GM18505 (cell line): ENCODE measurements at regions not wholly inside any gene's neighbourhood (a gene's known extent, or its start where the extent isn't known, plus 50 kb on each side); places are given as distances from the start of the nearest gene placed in this dataset.
A peak's percentile ranks its signal among the peaks of the same experiment; 100 is the strongest.

Experiments used
- ATAC-seq: cut with Tn5 transposase; IDR thresholded peaks from one replicate; pipeline ENCODE4 v1.9.1; 2021; ENCODE audit not compliant: unreplicated experiment
- POLR2A ChIP-seq: IDR thresholded peaks from 4 replicates; pipeline ENCODE4 v1.6.1; 2011; ENCODE audit warnings: borderline replicate concordance; ENCODE audit not compliant: insufficient read depth, insufficient read length; ENCODE audit errors: extremely low read depth

GRCh38 chr6:90421666-90422065 lies 125.0 kb upstream of the BACH2 start:
- no peak for ATAC-seq

GRCh38 chr6:90420500-90420899 lies 123.9 kb upstream of the BACH2 start:
- ATAC-seq = no peak
- TF ChIP-seq POLR2A = no peak

More at GRCh38 chr6:90421666-90422065, 125.0 kb upstream of the BACH2 start:
- TF ChIP-seq POLR2A = no peak

DNA sequence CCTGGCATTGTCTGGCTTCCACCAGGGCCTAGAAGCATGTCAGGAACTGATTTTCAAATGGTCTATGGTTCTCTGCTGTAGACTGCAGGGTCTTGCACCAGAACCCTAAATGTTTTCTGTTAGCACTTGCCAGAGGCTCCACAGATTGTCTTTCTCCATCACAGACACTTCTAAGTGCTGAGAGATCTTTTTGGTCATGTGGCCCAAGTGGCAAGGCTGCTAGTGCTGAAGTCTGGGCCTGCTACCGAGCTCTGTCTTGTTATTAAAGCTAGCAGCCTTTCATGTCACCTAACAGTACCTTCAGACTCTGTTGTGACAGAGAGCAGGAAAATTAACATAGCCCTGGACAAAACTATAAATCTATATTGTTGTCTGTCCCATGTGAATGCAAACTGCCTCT lies 120.7 kb upstream of the BACH2 start:
- no peak for ATAC-seq
- TF ChIP-seq POLR2A = no peak

- TF ChIP-seq POLR2A = no peak
- no peak for ATAC-seq
Measured at GRCh38 chr6:90416322-90416721, 119.7 kb upstream of the BACH2 start.

GRCh38 chr6:90415178-90415577 lies 118.5 kb upstream of the BACH2 start:
- no peak for TF ChIP-seq POLR2A
- no peak for ATAC-seq

- ATAC-seq = no peak
- no peak for TF ChIP-seq POLR2A
Measured at GRCh38 chr6:90414352-90414751, 117.7 kb upstream of the BACH2 start.

DNA sequence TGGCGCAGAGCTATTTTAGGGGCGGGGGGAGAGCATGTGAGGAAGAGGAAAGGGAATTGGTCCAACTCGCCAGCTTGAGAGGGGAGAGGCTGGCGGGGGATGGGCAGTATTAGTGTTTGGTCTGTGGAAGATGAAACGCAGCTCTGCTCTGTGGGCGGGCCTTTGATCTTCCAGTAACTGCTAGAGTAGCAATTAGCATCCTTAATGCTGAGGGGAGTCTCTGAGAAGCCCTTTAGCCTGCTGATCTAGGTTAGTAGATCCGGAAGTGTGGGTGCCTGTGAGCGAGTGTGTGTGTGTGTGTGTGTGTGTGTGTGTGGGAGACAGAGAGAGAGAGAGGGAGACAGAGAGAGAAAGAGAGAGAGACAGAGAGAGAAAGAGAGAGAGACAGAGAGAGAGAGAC lies 117.2 kb upstream of the BACH2 start:
- no peak for TF ChIP-seq POLR2A
- ATAC-seq = no peak

GRCh38 chr6:90413396-90413795 lies 116.8 kb upstream of the BACH2 start:
- TF ChIP-seq POLR2A = no peak
- no peak for ATAC-seq

GRCh38 chr6:90412538-90413369 lies 116.1 kb upstream of the BACH2 start:
- no peak for ATAC-seq
- TF ChIP-seq POLR2A = no peak

DNA sequence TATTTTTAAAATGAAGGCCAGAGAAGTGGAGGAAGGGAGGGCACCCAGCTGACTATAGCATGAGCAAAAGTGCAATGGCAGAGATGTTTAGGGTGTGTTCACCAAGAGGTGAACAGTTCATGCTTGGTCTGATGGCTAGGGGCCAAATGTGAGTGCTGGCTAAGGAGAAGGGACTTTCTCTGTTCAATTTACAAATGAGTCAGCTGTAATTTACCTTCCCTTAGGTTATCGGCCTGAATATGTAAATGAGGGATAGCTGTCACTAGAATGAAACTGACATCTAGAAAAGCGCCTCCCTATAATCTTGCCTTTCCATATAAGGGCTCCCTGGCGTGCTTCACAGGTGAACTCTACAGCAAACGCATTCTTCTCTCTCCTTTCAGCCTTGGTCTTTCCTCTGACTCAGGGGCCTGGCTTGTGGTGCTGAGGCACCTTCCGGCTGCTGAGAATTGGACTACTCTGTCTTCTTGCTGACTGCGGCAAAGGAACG lies 114.7 kb upstream of the BACH2 start:
- peak; percentile 91 for ATAC-seq
- TF ChIP-seq POLR2A = no peak

- ATAC-seq = no peak
- TF ChIP-seq POLR2A = no peak
Measured at GRCh38 chr6:90409700-90410099, 113.1 kb upstream of the BACH2 start.

- no peak for TF ChIP-seq POLR2A
Measured at GRCh38 chr6:90406957-90407356, 110.3 kb upstream of the BACH2 start.

DNA sequence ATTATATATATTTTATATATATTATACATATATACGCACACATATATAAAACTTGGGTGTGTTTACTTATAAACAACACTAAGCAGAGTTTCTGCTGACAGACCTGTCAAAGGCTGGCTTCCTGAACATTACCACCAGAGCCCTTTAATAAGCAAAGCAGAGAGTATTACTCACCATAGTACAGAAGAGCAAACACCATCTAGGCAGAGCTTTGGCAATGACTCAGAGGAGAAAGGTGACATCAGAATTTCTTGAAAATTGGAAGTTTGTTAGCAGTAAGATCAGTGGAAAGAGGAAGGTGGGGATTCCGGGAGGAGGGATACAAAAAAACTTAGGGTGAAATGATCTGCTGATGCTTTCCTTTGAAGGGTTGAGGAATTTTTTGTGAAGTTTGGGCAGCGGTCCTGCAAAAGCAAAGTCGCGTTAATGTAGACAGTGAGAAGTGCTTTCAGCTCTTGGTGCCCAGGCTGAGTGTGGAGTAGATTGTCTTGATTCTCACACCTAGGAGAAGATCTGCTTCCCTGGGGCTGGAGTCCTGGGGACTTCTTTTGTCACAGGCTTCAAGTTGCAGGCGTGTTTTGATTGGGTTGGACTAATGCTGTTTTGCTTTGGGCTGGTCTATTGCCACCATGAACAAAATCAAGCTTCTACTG lies 109.6 kb upstream of the BACH2 start:
- no peak for ATAC-seq
- TF ChIP-seq POLR2A = no peak

More at GRCh38 chr6:90406957-90407356, 110.3 kb upstream of the BACH2 start:
- no peak for ATAC-seq

DNA sequence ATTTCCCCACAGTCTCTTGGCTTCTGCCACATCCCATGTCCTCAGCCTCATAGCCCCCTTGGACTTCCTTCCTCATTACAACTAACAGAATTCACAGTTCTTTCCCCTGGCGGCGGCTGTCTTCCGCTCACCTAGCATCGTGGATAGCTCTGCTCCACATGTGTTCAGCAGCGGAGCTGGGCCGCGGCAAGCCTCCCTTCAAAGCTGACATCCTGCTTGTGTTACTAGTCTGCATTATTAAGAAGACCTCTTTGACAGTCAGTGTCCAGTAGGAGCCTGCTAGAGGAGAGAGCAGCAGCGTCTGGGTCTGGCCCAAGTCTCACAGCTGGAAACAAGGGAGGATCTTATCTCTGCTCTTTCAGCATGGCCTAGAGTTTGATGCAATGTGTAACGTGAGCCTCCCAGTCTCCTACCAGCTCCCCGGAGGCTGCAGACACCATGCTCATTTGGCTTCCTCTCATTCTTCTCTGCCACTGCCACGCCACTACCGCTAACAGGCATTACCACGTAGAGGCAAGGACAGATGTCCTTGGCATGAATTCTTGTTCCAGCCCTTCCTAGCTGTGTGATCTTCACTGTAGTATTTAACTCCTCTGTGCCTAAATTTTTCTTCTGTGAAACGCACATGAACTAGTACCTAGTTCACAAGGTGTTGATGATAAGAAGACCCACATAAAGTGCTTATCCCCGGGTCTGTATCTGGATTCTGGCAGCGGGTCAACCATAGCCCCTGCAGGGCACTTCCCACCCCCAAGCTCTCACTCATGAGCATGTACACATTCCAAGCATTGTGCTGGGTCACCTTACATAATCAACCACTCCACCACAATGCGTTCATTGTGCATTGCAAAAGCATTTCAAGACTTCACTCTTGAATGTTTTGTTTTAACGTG lies 107.1 kb upstream of the BACH2 start:
- ATAC-seq = no peak
- TF ChIP-seq POLR2A = no peak

DNA sequence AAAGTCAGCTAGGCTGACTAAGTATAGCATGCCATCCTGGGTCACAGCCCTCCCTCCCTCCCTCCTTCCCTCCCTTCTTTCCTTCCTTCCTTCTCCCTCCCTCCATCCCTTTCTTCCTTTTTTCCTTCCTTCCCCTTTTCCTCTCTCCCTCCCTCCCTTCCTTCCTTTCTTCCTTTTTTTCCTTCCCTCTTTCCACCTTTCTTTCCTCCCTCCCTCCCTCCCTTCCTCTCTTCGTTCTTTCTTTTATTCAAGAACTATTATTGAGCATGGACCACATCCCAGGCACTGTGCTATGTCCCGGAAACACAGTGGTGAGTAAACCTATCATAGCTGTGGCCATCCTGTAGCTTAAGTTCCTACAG lies 106.2 kb upstream of the BACH2 start:
- no peak for ATAC-seq
- TF ChIP-seq POLR2A = no peak
